Duodenal mucosa (tissue), 2 donors: ENCODE measurements at regions not wholly inside any gene's neighbourhood (a gene's known extent, or its start where the extent isn't known, plus 50 kb on each side); places are given as distances from the start of the nearest gene placed in this dataset.

Experiments used
- H3K27ac ChIP-seq: one replicate; pipeline ENCODE4 v1.7.0; 2013; ENCODE audit warnings: low read depth, low read length
- H3K27me3 ChIP-seq, 2 donors: one replicate each; pipeline ENCODE4 v1.7.0; 2013; ENCODE audit warnings: low read length in 2 of 2, control low read depth in 1 of 2; ENCODE audit not compliant: insufficient read depth in 2 of 2, control insufficient read depth in 1 of 2
- H3K36me3 ChIP-seq, 2 donors: one replicate each; pipeline ENCODE4 v1.7.0; 2013; ENCODE audit warnings: low read length in 2 of 2, control low read depth in 1 of 2; ENCODE audit not compliant: insufficient read depth in 2 of 2, control insufficient read depth in 1 of 2
- H3K4me1 ChIP-seq, 2 donors: one replicate each; pipeline ENCODE4 v1.7.0; 2013; ENCODE audit warnings: low read length in 2 of 2, control low read depth in 1 of 2; ENCODE audit not compliant: insufficient read depth in 2 of 2, control insufficient read depth in 1 of 2
- H3K4me3 ChIP-seq, 2 donors: one replicate each; pipeline ENCODE4 v1.7.0; 2013; ENCODE audit warnings: low read length in 2 of 2, low read depth in 1 of 2
- H3K9ac ChIP-seq, 2 donors: one replicate each; pipeline ENCODE4 v1.7.0; 2013; ENCODE audit warnings: low read length in 2 of 2, low read depth in 1 of 2
- H3K9me3 ChIP-seq, 2 donors: one replicate each; pipeline ENCODE4 v1.7.0; 2013; ENCODE audit warnings: low read length in 2 of 2, control low read depth in 1 of 2; ENCODE audit not compliant: control insufficient read depth in 1 of 2

GRCh38 chr12:69150083-69150795 lies 89.1 kb upstream of the CPSF6 start:
- H3K27me3 ChIP-seq = no peaks in the 10 kb centered on the region
- no peaks in the 10 kb centered on the region for H3K9me3 ChIP-seq
- H3K4me3 ChIP-seq = peak overlapping the region in 1 of 2 donors; percentile 33
- no peaks in the 10 kb centered on the region for H3K36me3 ChIP-seq
- no peak overlapping the region for H3K9ac ChIP-seq
- no peak overlapping the region for H3K27ac ChIP-seq
- peaks cover 16 to 38% of the 10 kb centered on the region in 2 donors for H3K4me1 ChIP-seq

- H3K9ac ChIP-seq = no peak overlapping the region
- peak overlapping the region; percentile 43 for H3K27ac ChIP-seq
- no peaks in the 10 kb centered on the region for H3K27me3 ChIP-seq
- H3K4me1 ChIP-seq = peaks cover 16 to 38% of the 10 kb centered on the region in 2 donors
- peak overlapping the region; percentile 16 to 33 for H3K4me3 ChIP-seq
- no peaks in the 10 kb centered on the region for H3K36me3 ChIP-seq
- H3K9me3 ChIP-seq = no peaks in the 10 kb centered on the region
Observed at GRCh38 chr12:69150796-69151127, 88.6 kb upstream of the CPSF6 start.

GRCh38 chr12:69151254-69151764 lies 88.1 kb upstream of the CPSF6 start:
- H3K4me3 ChIP-seq = peak overlapping the region in 1 of 2 donors; percentile 33

GRCh38 chr12:69154585-69155363 lies 84.6 kb upstream of the CPSF6 start:
- Histone ChIP-seq H3K27ac (no peak overlapping the region), H3K27me3 (no peaks in the 10 kb centered on the region), H3K4me1 (peaks cover 19 to 41% of the 10 kb centered on the region in 2 donors), H3K36me3 (no peaks in the 10 kb centered on the region), H3K4me3 (no peak overlapping the region), H3K9ac (no peak overlapping the region), H3K9me3 (no peaks in the 10 kb centered on the region)

More at GRCh38 chr12:69151254-69151764, 88.1 kb upstream of the CPSF6 start:
- Histone ChIP-seq H3K9me3 (no peaks in the 10 kb centered on the region), H3K4me1 (peaks cover 16 to 38% of the 10 kb centered on the region in 2 donors), H3K27ac (no peak overlapping the region), H3K27me3 (no peaks in the 10 kb centered on the region), H3K9ac (no peak overlapping the region), H3K36me3 (no peaks in the 10 kb centered on the region)

GRCh38 chr12:69157023-69157655 lies 82.2 kb upstream of the CPSF6 start:
- Histone ChIP-seq H3K9me3 (no peaks in the 10 kb centered on the region), H3K36me3 (no peaks in the 10 kb centered on the region), H3K27me3 (no peaks in the 10 kb centered on the region), H3K9ac (peak overlapping the region in 1 of 2 donors; percentile 43), H3K4me1 (peaks cover 3 to 23% of the 10 kb centered on the region in 2 donors), H3K4me3 (no peak overlapping the region), H3K27ac (no peak overlapping the region)

GRCh38 chr12:69161829-69162228 lies 77.5 kb upstream of the CPSF6 start:
- no peaks in the 10 kb centered on the region for H3K9me3 ChIP-seq
- no peaks in the 10 kb centered on the region for H3K36me3 ChIP-seq
- H3K4me3 ChIP-seq = no peak overlapping the region
- peaks cover 2% of the 10 kb centered on the region in 2 donors for H3K4me1 ChIP-seq
- H3K9ac ChIP-seq = no peak overlapping the region
- H3K27ac ChIP-seq = no peak overlapping the region
- H3K27me3 ChIP-seq = no peaks in the 10 kb centered on the region

GRCh38 chr12:69163681-69164362 lies 75.5 kb upstream of the CPSF6 start:
- Histone ChIP-seq H3K4me1 (no peaks in the 10 kb centered on the region), H3K27ac (no peak overlapping the region), H3K36me3 (no peaks in the 10 kb centered on the region), H3K9me3 (no peaks in the 10 kb centered on the region), H3K27me3 (no peaks in the 10 kb centered on the region), H3K9ac (no peak overlapping the region), H3K4me3 (no peak overlapping the region)

- Histone ChIP-seq H3K9me3 (no peaks in the 10 kb centered on the region), H3K4me3 (no peak overlapping the region), H3K9ac (no peak overlapping the region), H3K27me3 (no peaks in the 10 kb centered on the region), H3K36me3 (no peaks in the 10 kb centered on the region), H3K27ac (no peak overlapping the region), H3K4me1 (no peaks in the 10 kb centered on the region)
Observed at GRCh38 chr12:69167648-69168165, 71.7 kb upstream of the CPSF6 start.

- Histone ChIP-seq H3K27ac (no peak overlapping the region), H3K9me3 (no peaks in the 10 kb centered on the region), H3K4me1 (no peaks in the 10 kb centered on the region), H3K36me3 (no peaks in the 10 kb centered on the region), H3K4me3 (no peak overlapping the region), H3K9ac (no peak overlapping the region), H3K27me3 (no peaks in the 10 kb centered on the region)
Observed at GRCh38 chr12:69168363-69168762, 71.0 kb upstream of the CPSF6 start.
